MM.1S (cell line): ENCODE measurements at regions not wholly inside any gene's neighbourhood (a gene's known extent, or its start where the extent isn't known, plus 50 kb on each side); places are given as distances from the start of the nearest gene placed in this dataset.

ENCODE experiments used
- DNase-seq: peaks from one replicate; pipeline ENCODE4 v3.0.0-alpha.2; 2015
- H2AFZ ChIP-seq: fragments of 300-600 bp; sonication (generic); 2 replicates; pipeline ENCODE4 v1.6.0; 2016; ENCODE audit warnings: antibody characterized with exemption, low read length
- H3F3A ChIP-seq: fragments of 300-600 bp; sonication (generic); 2 replicates; pipeline ENCODE4 v1.6.1; 2016; ENCODE audit warnings: mild to moderate bottlenecking, antibody characterized with exemption, low read length, moderate library complexity, mixed read lengths; ENCODE audit not compliant: insufficient read depth
- H3K27ac ChIP-seq: fragments of 300-600 bp; sonication (generic); 2 replicates; pipeline ENCODE4 v1.5.1; 2016; ENCODE audit warnings: mild to moderate bottlenecking, low read length
- H3K27me3 ChIP-seq: fragments of 300-600 bp; sonication (generic); replicated peaks from 2 replicates; pipeline ENCODE4 v1.6.0; 2016; ENCODE audit warnings: low read length; ENCODE audit not compliant: insufficient read depth
- H3K36me3 ChIP-seq: fragments of 300-600 bp; sonication (generic); replicated peaks from 2 replicates; pipeline ENCODE4 v1.6.1; 2016; ENCODE audit warnings: mild to moderate bottlenecking, low read length, mixed read lengths; ENCODE audit not compliant: insufficient read depth
- H3K4me1 ChIP-seq: fragments of 300-600 bp; sonication (generic); 2 replicates; pipeline ENCODE4 v1.6.1; 2016; ENCODE audit warnings: low read length, mixed read lengths
- H3K4me2 ChIP-seq: fragments of 300-600 bp; sonication (generic); 2 replicates; pipeline ENCODE4 v1.6.0; 2016; ENCODE audit warnings: low read depth, low read length
- H3K4me3 ChIP-seq: fragments of 300-600 bp; sonication (generic); 2 replicates; pipeline ENCODE4 v1.5.1; 2016; ENCODE audit warnings: low read length, mixed read lengths
- H3K79me2 ChIP-seq: fragments of 300-600 bp; sonication (generic); 2 replicates; pipeline ENCODE4 v1.6.1; 2016; ENCODE audit warnings: mixed run types, low read length, mixed read lengths
- H3K9ac ChIP-seq: fragments of 300-600 bp; sonication (generic); 2 replicates; pipeline ENCODE4 v1.6.1; 2016; ENCODE audit warnings: low read length, mixed read lengths
- H3K9me2 ChIP-seq: fragments of 300-600 bp; sonication (generic); replicated peaks from 2 replicates; pipeline ENCODE4 v1.6.1; 2016; ENCODE audit warnings: mild to moderate bottlenecking, low read length, mixed read lengths; ENCODE audit not compliant: insufficient read depth
- H3K9me3 ChIP-seq: fragments of 300-600 bp; sonication (generic); replicated peaks from 2 replicates; pipeline ENCODE4 v1.6.1; 2016; ENCODE audit warnings: mild to moderate bottlenecking, low read length, mixed read lengths; ENCODE audit not compliant: insufficient read depth
- H4K20me1 ChIP-seq: fragments of 300-600 bp; sonication (generic); 2 replicates; pipeline ENCODE4 v1.6.1; 2016; ENCODE audit warnings: mild to moderate bottlenecking, low read length, moderate library complexity, mixed read lengths; ENCODE audit not compliant: insufficient read depth
- EZH2 ChIP-seq: fragments of 300-600 bp; sonication (generic); optimal IDR thresholded peaks from 2 replicates; pipeline ENCODE3; 2017; ENCODE audit warnings: low read depth, mild to moderate bottlenecking, antibody characterized with exemption, low read length, mixed read lengths
- EZH2phosphoT487 ChIP-seq: fragments of 300-600 bp; sonication (generic); IDR thresholded peaks from 2 replicates; pipeline ENCODE4 v1.6.1; 2018; ENCODE audit warnings: antibody characterized with exemption, low read length
- TF ChIP-seq, protein P1 (sequence below): fragments of 300-600 bp; sonication (generic); IDR thresholded peaks from 2 replicates; pipeline ENCODE4 v1.5.1; 2016; ENCODE audit warnings: antibody characterized with exemption, low read length, mixed read lengths

DNA sequence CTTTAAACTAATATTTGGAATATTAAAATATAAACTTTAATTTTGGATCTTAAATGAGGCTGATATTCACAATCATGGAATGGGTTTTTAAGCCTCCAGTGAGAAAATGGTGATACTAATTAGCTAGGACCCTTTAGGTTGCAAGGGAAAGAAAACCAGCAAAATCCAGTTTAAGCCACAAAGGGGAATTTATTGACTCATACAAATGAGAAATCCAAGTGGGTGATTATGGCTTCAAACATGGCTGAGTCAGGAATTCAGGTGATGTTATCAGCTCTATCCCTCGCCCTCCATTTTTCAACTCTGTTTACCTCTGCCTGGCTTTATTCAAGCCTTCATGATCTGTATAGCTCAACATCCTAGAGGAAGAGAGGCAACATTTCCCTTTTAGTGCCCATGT, 75.3 kb upstream of the DLX2 start:
- H3K9me2 ChIP-seq, result no peaks in the 10 kb centered on the region
- H3K27me3 ChIP-seq, result no peaks in the 10 kb centered on the region
- no peaks in the 10 kb centered on the region for H4K20me1 ChIP-seq
- H3K4me1 ChIP-seq, result 0 out of 2 replicates have a peak, but pooled peaks cover 4% of the 10 kb centered on the region
- no peak overlapping the region for H3K9ac ChIP-seq
- no peak overlapping the region for H3K27ac ChIP-seq
- TF ChIP-seq EZH2 (no peak), EZH2phosphoT487 (no peak)
- TF ChIP-seq, protein P1, sequence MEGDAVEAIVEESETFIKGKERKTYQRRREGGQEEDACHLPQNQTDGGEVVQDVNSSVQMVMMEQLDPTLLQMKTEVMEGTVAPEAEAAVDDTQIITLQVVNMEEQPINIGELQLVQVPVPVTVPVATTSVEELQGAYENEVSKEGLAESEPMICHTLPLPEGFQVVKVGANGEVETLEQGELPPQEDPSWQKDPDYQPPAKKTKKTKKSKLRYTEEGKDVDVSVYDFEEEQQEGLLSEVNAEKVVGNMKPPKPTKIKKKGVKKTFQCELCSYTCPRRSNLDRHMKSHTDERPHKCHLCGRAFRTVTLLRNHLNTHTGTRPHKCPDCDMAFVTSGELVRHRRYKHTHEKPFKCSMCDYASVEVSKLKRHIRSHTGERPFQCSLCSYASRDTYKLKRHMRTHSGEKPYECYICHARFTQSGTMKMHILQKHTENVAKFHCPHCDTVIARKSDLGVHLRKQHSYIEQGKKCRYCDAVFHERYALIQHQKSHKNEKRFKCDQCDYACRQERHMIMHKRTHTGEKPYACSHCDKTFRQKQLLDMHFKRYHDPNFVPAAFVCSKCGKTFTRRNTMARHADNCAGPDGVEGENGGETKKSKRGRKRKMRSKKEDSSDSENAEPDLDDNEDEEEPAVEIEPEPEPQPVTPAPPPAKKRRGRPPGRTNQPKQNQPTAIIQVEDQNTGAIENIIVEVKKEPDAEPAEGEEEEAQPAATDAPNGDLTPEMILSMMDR, result no peak
- no peaks in the 10 kb centered on the region for H3K9me3 ChIP-seq
- no peak overlapping the region for H3K4me3 ChIP-seq
- DNase-seq, result no peak
- H3K4me2 ChIP-seq, result no peak overlapping the region
- no peak overlapping the region for H2AFZ ChIP-seq
- H3F3A ChIP-seq, result no peaks in the 10 kb centered on the region
- H3K36me3 ChIP-seq, result no peaks in the 10 kb centered on the region
- no peaks in the 10 kb centered on the region for H3K79me2 ChIP-seq

DNA sequence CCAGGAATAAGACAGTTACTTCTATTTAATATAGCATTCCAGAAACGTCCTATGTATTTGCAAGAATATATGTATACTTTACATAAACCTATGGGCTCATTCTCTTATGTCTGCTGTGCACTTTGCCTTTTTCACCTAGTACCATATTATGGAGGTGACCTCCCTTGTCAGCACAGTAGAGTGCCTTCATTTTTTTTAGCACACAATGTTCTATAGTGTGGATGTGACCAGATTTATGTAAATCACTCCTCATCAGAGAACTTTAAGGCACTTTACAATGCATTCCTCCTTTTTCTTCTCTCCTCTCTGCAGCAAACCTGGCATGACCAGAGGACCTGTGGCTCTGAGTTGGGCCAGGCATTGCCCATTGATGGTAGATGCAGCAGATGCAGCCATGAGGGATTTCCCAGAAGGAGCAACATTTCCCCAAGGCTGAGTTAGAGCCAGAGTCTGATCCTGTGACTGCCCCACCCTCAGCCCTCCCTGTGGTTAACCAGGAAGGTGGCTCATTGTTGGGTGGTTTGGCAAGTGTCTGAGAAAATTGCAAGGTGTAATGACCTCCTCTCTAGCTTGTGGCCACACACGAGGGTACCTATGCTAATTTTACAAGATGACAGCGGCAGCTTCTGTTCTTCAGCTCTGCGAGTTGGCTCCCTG, 76.5 kb upstream of the DLX2 start:
- Histone ChIP-seq H4K20me1 (no peaks in the 10 kb centered on the region), H3K9me2 (no peaks in the 10 kb centered on the region), H3K9me3 (no peaks in the 10 kb centered on the region), H3F3A (no peaks in the 10 kb centered on the region), H3K9ac (no peak overlapping the region), H3K27me3 (no peaks in the 10 kb centered on the region), H3K79me2 (no peaks in the 10 kb centered on the region), H3K4me2 (no peak overlapping the region), H3K4me3 (no peak overlapping the region), H3K27ac (no peak overlapping the region), H3K4me1 (0 out of 2 replicates have a peak, but pooled peaks cover 4% of the 10 kb centered on the region), H2AFZ (no peak overlapping the region), H3K36me3 (no peaks in the 10 kb centered on the region)
- DNase-seq, result no peak
- TF ChIP-seq EZH2 (no peak), EZH2phosphoT487 (no peak)
- TF ChIP-seq, protein P1, result no peak

DNA sequence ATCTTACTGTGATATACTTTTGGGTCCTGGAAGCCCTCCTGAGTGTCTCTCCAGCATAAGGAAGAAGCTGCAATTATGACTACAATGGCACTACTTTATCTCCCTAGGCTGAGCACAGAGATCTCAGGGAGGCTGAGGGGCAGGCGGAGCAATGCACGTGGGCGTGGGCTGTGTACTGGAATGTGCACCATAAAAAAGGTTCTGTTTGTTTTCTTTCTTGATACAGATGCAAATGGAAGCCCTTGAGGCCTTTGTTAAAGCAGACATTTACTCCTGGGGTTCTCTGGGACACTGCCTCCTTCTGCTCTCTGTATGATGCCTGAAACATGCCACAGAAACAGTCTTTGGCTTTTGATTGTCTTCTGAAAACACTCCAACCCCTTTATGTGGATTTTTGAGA, 79.1 kb upstream of the DLX2 start:
- Histone ChIP-seq H3K4me2 (no peak overlapping the region), H3K9me2 (no peaks in the 10 kb centered on the region)
- no peak for TF ChIP-seq EZH2phosphoT487

DNA sequence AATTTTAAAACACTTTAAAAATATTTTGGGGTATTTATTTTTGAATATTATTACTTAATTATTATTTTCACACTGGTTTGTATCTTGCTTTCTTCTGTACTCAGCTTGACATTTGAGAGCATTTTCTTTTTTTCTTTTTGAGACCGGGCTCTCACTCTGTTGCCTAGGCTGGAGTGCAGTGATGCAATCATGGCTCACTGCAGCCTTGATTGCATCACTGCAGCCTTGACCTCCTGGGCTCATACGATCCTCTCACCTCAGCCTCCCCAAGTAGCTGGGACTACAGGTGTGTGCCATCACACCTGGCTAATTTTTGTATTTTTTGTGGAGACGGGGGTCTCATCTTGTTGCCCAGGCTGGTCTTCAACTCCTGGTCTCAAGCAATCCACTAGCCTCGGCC, 79.9 kb upstream of the DLX2 start:
- H4K20me1 ChIP-seq, result no peaks in the 10 kb centered on the region
- no peaks in the 10 kb centered on the region for H3K9me2 ChIP-seq
- no peaks in the 10 kb centered on the region for H3F3A ChIP-seq
- H3K27ac ChIP-seq, result no peak overlapping the region
- no peaks in the 10 kb centered on the region for H3K9me3 ChIP-seq
- H3K4me1 ChIP-seq, result 0 out of 2 replicates have a peak, but pooled peaks cover 4% of the 10 kb centered on the region
- no peak overlapping the region for H2AFZ ChIP-seq
- H3K9ac ChIP-seq, result no peak overlapping the region
- H3K4me3 ChIP-seq, result no peak overlapping the region
- H3K4me2 ChIP-seq, result no peak overlapping the region
- H3K79me2 ChIP-seq, result no peaks in the 10 kb centered on the region
- no peaks in the 10 kb centered on the region for H3K36me3 ChIP-seq
- no peak for TF ChIP-seq EZH2phosphoT487
- TF ChIP-seq EZH2, result no peak
- TF ChIP-seq, protein P1, result no peak
- no peak for DNase-seq
- H3K27me3 ChIP-seq, result no peaks in the 10 kb centered on the region

More for the DNA sequence above, 79.1 kb upstream of the DLX2 start:
- Histone ChIP-seq H3K4me3 (no peak overlapping the region), H3F3A (no peaks in the 10 kb centered on the region), H3K36me3 (no peaks in the 10 kb centered on the region), H4K20me1 (no peaks in the 10 kb centered on the region), H3K9ac (no peak overlapping the region), H3K27ac (no peak overlapping the region), H3K27me3 (no peaks in the 10 kb centered on the region), H3K79me2 (no peaks in the 10 kb centered on the region), H2AFZ (no peak overlapping the region), H3K9me3 (no peaks in the 10 kb centered on the region), H3K4me1 (0 out of 2 replicates have a peak, but pooled peaks cover 4% of the 10 kb centered on the region)
- no peak for DNase-seq
